Putamen (tissue), 1 donor: ENCODE measurements at regions not wholly inside any gene's neighbourhood (a gene's known extent, or its start where the extent isn't known, plus 50 kb on each side); places are given as distances from the start of the nearest gene placed in this dataset.
"Not testable (repeated sequence)": the region's sequence is repeated elsewhere in the genome, so short reads cannot be mapped to it uniquely, and the experiment has no call there.

Source experiments
- DNase-seq: peaks from one replicate; pipeline ENCODE4 v3.0.0-alpha.2; 2016; ENCODE audit warnings: low spot score

GRCh38 chr15:20367093-20367492 lies 174.5 kb downstream of the GOLGA6L6 start:
- no peak for DNase-seq

GRCh38 chr15:20363591-20363990 lies 178.0 kb downstream of the GOLGA6L6 start:
- not testable (repeated sequence) for DNase-seq

- no peak for DNase-seq
These were observed 180.5 kb downstream of the GOLGA6L6 start for GRCh38 chr15:20361091-20361490.

GRCh38 chr15:20358779-20359414 lies 182.7 kb downstream of the GOLGA6L6 start:
- DNase-seq, result no peak

GRCh38 chr15:20358066-20358778 lies 183.4 kb downstream of the GOLGA6L6 start:
- no peak for DNase-seq

GRCh38 chr15:20357481-20358065 lies 184.0 kb downstream of the GOLGA6L6 start:
- no peak for DNase-seq

GRCh38 chr15:20356911-20357480 lies 184.6 kb downstream of the GOLGA6L6 start:
- DNase-seq, result no peak

GRCh38 chr15:20356444-20356910 lies 185.1 kb downstream of the GOLGA6L6 start:
- peak; percentile 69 for DNase-seq

GRCh38 chr15:20355256-20355868 lies 186.2 kb downstream of the GOLGA6L6 start:
- no peak for DNase-seq

GRCh38 chr15:20354884-20355223 lies 186.7 kb downstream of the GOLGA6L6 start:
- not testable (repeated sequence) for DNase-seq

- no peak for DNase-seq
These were observed 187.4 kb downstream of the GOLGA6L6 start for GRCh38 chr15:20353966-20354883.

- DNase-seq, result no peak
These were observed 189.1 kb downstream of the GOLGA6L6 start for GRCh38 chr15:20352241-20353200.

- DNase-seq, result no peak
These were observed 190.1 kb downstream of the GOLGA6L6 start for GRCh38 chr15:20351448-20351971.

- no peak for DNase-seq
These were observed 191.7 kb downstream of the GOLGA6L6 start for GRCh38 chr15:20349774-20350498.

GRCh38 chr15:20348900-20349773 lies 192.5 kb downstream of the GOLGA6L6 start:
- DNase-seq, result no peak

GRCh38 chr15:20348291-20348899 lies 193.2 kb downstream of the GOLGA6L6 start:
- DNase-seq, result no peak

GRCh38 chr15:20346082-20346805 lies 195.4 kb downstream of the GOLGA6L6 start:
- DNase-seq, result no peak
